ENCODE measurements at regions not wholly inside any gene's neighbourhood (a gene's known extent, or its start where the extent isn't known, plus 50 kb on each side); places are given as distances from the start of the nearest gene placed in this dataset.

DNA sequence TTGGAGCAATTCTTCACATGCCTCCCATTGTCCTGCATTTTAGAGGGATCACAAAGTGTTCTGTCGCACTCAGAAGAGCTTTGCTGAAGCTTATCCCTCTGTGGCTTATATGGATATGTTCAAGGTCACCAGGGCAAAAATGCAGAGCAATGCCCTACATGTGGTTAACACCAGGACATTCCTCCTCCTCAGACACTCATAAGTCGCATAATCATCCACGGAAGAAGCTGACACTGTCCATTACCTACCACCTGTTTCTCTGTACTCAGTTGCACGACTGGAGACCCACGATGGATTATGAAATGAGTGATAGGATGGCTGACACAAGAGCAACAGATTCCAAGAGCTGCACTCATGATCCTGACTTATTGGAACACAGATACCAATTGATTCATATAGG is 68.7 kb upstream of the PRDX4 start:
- no peak for ATAC-seq
- TF ChIP-seq ESRRG (CRISPR knock-in tag; IDR thresholded peaks at IDR 0.05) = no peak
- no peak for TF ChIP-seq BACH2 (CRISPR knock-in tag; IDR thresholded peaks at IDR 0.05; ENCODE audit: borderline replicate concordance)
- no peak for TF ChIP-seq ZNF70 (CRISPR knock-in tag; IDR thresholded peaks at IDR 0.05)
- TF ChIP-seq, protein P1, sequence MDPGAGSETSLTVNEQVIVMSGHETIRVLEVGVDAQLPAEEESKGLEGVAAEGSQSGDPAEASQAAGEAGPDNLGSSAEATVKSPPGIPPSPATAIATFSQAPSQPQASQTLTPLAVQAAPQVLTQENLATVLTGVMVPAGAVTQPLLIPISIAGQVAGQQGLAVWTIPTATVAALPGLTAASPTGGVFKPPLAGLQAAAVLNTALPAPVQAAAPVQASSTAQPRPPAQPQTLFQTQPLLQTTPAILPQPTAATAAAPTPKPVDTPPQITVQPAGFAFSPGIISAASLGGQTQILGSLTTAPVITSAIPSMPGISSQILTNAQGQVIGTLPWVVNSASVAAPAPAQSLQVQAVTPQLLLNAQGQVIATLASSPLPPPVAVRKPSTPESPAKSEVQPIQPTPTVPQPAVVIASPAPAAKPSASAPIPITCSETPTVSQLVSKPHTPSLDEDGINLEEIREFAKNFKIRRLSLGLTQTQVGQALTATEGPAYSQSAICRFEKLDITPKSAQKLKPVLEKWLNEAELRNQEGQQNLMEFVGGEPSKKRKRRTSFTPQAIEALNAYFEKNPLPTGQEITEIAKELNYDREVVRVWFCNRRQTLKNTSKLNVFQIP (CRISPR knock-in tag; IDR thresholded peaks at IDR 0.05; ENCODE audit: borderline replicate concordance, low read depth) = no peak
- TF ChIP-seq PPARA (CRISPR knock-in tag; IDR thresholded peaks at IDR 0.05; ENCODE audit: borderline replicate concordance) = no peak
- TF ChIP-seq ARNTL (CRISPR knock-in tag; IDR thresholded peaks at IDR 0.05; ENCODE audit: borderline replicate concordance, low read depth) = no peak
- TF ChIP-seq TCF4 (CRISPR knock-in tag; IDR thresholded peaks at IDR 0.05; ENCODE audit: borderline replicate concordance) = no peak
- no peak for TF ChIP-seq TOX (CRISPR knock-in tag; IDR thresholded peaks at IDR 0.05; ENCODE audit: borderline replicate concordance)
- no peak for TF ChIP-seq SNAI2 (CRISPR knock-in tag; IDR thresholded peaks at IDR 0.05)
- no peak for TF ChIP-seq CSRNP3 (CRISPR knock-in tag; IDR thresholded peaks at IDR 0.05)
- TF ChIP-seq, protein P2, sequence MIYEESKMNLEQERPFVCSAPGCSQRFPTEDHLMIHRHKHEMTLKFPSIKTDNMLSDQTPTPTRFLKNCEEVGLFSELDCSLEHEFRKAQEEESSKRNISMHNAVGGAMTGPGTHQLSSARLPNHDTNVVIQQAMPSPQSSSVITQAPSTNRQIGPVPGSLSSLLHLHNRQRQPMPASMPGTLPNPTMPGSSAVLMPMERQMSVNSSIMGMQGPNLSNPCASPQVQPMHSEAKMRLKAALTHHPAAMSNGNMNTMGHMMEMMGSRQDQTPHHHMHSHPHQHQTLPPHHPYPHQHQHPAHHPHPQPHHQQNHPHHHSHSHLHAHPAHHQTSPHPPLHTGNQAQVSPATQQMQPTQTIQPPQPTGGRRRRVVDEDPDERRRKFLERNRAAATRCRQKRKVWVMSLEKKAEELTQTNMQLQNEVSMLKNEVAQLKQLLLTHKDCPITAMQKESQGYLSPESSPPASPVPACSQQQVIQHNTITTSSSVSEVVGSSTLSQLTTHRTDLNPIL (CRISPR knock-in tag; IDR thresholded peaks at IDR 0.05; ENCODE audit: low read depth) = no peak
- no peak for TF ChIP-seq CSDC2 (CRISPR knock-in tag; IDR thresholded peaks at IDR 0.05)
- no peak for TF ChIP-seq ZFP30 (CRISPR knock-in tag; IDR thresholded peaks at IDR 0.05)
- no peak for TF ChIP-seq ZC3H10 (CRISPR knock-in tag; IDR thresholded peaks at IDR 0.05)
- no peak for TF ChIP-seq ZNF565 (CRISPR knock-in tag; conservative IDR thresholded peaks at IDR 0.05; ENCODE audit: low read depth)

- TF ChIP-seq BACH2 (CRISPR knock-in tag; IDR thresholded peaks at IDR 0.05; ENCODE audit: borderline replicate concordance) = no peak
- TF ChIP-seq ZFP30 (CRISPR knock-in tag; IDR thresholded peaks at IDR 0.05) = no peak
- no peak for TF ChIP-seq CSRNP3 (CRISPR knock-in tag; IDR thresholded peaks at IDR 0.05)
- no peak for TF ChIP-seq TOX (CRISPR knock-in tag; IDR thresholded peaks at IDR 0.05; ENCODE audit: borderline replicate concordance)
- TF ChIP-seq, protein P3, sequence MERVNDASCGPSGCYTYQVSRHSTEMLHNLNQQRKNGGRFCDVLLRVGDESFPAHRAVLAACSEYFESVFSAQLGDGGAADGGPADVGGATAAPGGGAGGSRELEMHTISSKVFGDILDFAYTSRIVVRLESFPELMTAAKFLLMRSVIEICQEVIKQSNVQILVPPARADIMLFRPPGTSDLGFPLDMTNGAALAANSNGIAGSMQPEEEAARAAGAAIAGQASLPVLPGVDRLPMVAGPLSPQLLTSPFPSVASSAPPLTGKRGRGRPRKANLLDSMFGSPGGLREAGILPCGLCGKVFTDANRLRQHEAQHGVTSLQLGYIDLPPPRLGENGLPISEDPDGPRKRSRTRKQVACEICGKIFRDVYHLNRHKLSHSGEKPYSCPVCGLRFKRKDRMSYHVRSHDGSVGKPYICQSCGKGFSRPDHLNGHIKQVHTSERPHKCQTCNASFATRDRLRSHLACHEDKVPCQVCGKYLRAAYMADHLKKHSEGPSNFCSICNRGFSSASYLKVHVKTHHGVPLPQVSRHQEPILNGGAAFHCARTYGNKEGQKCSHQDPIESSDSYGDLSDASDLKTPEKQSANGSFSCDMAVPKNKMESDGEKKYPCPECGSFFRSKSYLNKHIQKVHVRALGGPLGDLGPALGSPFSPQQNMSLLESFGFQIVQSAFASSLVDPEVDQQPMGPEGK (CRISPR knock-in tag; IDR thresholded peaks at IDR 0.05; ENCODE audit: borderline replicate concordance) = no peak
- TF ChIP-seq ZNF70 (CRISPR knock-in tag; IDR thresholded peaks at IDR 0.05) = no peak
- TF ChIP-seq, protein P1 (CRISPR knock-in tag; IDR thresholded peaks at IDR 0.05; ENCODE audit: borderline replicate concordance, low read depth) = no peak
- no peak for TF ChIP-seq ARNTL (CRISPR knock-in tag; IDR thresholded peaks at IDR 0.05; ENCODE audit: borderline replicate concordance, low read depth)
- no peak for ATAC-seq
Measured at GRCh38 chrX:23603501-23603900, 63.8 kb upstream of the PRDX4 start.

DNA sequence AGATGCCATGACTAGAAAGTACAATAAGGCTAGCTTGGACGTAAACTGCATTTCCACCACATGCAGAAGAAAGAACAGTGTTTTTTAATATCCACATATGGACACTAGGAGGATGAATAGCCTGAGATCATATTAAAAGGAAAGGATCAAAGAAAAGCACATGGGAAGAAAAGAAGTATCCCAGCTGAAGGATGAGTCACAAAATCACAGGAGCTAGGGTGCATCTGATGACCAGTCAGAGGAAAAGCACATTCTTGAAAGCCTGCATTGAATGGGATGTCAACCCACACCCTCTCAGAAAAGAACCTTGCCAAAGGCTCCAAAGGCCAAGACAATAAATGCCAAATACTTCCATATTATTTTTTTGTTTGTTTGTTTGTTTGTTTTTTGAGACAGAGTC is 56.8 kb upstream of the PRDX4 start:
- TF ChIP-seq ARNTL (CRISPR knock-in tag; IDR thresholded peaks at IDR 0.05; ENCODE audit: borderline replicate concordance, low read depth) = no peak
- no peak for TF ChIP-seq ISL1 (CRISPR knock-in tag; IDR thresholded peaks at IDR 0.05)
- TF ChIP-seq OSR1 (CRISPR knock-in tag; IDR thresholded peaks at IDR 0.05) = no peak
- TF ChIP-seq, protein P2 (CRISPR knock-in tag; IDR thresholded peaks at IDR 0.05; ENCODE audit: low read depth) = no peak
- no peak for TF ChIP-seq TCF4 (CRISPR knock-in tag; IDR thresholded peaks at IDR 0.05; ENCODE audit: borderline replicate concordance)
- TF ChIP-seq CSDC2 (CRISPR knock-in tag; IDR thresholded peaks at IDR 0.05) = no peak
- TF ChIP-seq, protein P3 (CRISPR knock-in tag; IDR thresholded peaks at IDR 0.05; ENCODE audit: borderline replicate concordance) = no peak
- no peak for ATAC-seq

Measured in SK-N-SH treated with all-trans-retinoic acid at 6 μM for 48 hours (cell line).